ENCODE measurements at regions not wholly inside any gene's neighbourhood (a gene's known extent, or its start where the extent isn't known, plus 50 kb on each side); places are given as distances from the start of the nearest gene placed in this dataset.

DNA sequence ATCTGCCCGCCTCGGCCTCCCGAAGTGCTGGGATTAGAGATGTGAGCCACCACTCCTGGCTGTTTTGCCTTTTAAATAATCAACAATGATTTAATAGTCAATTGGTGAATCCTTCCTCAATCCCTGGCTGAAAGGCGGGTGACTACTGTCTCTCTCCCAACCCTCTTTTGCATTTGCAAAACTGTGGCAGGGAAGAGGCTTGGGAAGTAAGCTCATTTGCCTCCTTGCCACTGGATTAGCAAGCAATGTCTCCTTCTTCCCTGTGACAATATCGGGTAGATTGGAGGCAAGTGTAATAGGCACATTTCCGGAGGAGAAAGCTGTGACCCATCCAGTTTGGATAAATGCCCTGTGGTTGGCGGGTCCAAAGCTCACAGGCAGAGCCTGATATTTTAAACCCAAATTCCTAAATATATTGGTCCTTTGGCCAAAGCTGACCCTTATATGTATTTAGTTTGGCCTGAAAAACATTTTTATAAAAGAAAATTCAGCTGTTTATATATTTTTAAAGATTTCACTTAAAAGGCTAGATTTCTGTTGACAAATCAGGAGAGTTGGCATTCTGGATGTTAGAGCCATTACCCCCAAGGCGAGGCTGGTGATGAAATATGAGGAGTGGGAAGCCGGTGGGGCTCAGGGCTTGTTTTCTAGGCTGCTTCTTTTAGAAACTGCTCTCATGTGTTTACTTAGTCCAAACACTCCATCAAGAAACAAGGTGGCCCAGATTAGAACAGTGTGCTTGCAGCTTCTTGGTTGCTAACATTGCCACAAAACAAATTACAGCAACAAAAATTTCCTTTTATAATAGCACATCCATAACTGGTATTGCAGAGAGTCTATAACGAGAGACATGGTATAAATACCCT, 646.9 kb upstream of the TMEM132C start:
- TF ChIP-seq, protein P1, sequence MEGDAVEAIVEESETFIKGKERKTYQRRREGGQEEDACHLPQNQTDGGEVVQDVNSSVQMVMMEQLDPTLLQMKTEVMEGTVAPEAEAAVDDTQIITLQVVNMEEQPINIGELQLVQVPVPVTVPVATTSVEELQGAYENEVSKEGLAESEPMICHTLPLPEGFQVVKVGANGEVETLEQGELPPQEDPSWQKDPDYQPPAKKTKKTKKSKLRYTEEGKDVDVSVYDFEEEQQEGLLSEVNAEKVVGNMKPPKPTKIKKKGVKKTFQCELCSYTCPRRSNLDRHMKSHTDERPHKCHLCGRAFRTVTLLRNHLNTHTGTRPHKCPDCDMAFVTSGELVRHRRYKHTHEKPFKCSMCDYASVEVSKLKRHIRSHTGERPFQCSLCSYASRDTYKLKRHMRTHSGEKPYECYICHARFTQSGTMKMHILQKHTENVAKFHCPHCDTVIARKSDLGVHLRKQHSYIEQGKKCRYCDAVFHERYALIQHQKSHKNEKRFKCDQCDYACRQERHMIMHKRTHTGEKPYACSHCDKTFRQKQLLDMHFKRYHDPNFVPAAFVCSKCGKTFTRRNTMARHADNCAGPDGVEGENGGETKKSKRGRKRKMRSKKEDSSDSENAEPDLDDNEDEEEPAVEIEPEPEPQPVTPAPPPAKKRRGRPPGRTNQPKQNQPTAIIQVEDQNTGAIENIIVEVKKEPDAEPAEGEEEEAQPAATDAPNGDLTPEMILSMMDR (conservative IDR thresholded peaks at IDR 0.05; ENCODE audit: low read depth in 2 of 2), result no peak
- TF ChIP-seq EZH2 (IDR thresholded peaks at IDR 0.05; ENCODE audit: low read depth, unreplicated experiment) (no peak), POLR2AphosphoS5 (IDR thresholded peaks at IDR 0.05; ENCODE audit: low read depth) (no peak), CREB1 (CRISPR knock-in tag; IDR thresholded peaks at IDR 0.05; ENCODE audit: low read depth) (no peak), EZH2phosphoT487 (IDR thresholded peaks at IDR 0.05; ENCODE audit: unreplicated experiment) (no peak), JUNB (IDR thresholded peaks at IDR 0.05; ENCODE audit: unreplicated experiment) (no peak), ZNF331 (CRISPR knock-in tag; IDR thresholded peaks at IDR 0.05; ENCODE audit: low read depth) (no peak), ZNF114 (CRISPR knock-in tag; IDR thresholded peaks at IDR 0.05) (no peak)
- TF ChIP-seq, protein P2, sequence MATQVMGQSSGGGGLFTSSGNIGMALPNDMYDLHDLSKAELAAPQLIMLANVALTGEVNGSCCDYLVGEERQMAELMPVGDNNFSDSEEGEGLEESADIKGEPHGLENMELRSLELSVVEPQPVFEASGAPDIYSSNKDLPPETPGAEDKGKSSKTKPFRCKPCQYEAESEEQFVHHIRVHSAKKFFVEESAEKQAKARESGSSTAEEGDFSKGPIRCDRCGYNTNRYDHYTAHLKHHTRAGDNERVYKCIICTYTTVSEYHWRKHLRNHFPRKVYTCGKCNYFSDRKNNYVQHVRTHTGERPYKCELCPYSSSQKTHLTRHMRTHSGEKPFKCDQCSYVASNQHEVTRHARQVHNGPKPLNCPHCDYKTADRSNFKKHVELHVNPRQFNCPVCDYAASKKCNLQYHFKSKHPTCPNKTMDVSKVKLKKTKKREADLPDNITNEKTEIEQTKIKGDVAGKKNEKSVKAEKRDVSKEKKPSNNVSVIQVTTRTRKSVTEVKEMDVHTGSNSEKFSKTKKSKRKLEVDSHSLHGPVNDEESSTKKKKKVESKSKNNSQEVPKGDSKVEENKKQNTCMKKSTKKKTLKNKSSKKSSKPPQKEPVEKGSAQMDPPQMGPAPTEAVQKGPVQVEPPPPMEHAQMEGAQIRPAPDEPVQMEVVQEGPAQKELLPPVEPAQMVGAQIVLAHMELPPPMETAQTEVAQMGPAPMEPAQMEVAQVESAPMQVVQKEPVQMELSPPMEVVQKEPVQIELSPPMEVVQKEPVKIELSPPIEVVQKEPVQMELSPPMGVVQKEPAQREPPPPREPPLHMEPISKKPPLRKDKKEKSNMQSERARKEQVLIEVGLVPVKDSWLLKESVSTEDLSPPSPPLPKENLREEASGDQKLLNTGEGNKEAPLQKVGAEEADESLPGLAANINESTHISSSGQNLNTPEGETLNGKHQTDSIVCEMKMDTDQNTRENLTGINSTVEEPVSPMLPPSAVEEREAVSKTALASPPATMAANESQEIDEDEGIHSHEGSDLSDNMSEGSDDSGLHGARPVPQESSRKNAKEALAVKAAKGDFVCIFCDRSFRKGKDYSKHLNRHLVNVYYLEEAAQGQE (IDR thresholded peaks at IDR 0.05; ENCODE audit: unreplicated experiment), result no peak
- TF ChIP-seq, protein P3, sequence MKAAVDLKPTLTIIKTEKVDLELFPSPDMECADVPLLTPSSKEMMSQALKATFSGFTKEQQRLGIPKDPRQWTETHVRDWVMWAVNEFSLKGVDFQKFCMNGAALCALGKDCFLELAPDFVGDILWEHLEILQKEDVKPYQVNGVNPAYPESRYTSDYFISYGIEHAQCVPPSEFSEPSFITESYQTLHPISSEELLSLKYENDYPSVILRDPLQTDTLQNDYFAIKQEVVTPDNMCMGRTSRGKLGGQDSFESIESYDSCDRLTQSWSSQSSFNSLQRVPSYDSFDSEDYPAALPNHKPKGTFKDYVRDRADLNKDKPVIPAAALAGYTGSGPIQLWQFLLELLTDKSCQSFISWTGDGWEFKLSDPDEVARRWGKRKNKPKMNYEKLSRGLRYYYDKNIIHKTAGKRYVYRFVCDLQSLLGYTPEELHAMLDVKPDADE (IDR thresholded peaks at IDR 0.05), result no peak
- TF ChIP-seq, protein P4, sequence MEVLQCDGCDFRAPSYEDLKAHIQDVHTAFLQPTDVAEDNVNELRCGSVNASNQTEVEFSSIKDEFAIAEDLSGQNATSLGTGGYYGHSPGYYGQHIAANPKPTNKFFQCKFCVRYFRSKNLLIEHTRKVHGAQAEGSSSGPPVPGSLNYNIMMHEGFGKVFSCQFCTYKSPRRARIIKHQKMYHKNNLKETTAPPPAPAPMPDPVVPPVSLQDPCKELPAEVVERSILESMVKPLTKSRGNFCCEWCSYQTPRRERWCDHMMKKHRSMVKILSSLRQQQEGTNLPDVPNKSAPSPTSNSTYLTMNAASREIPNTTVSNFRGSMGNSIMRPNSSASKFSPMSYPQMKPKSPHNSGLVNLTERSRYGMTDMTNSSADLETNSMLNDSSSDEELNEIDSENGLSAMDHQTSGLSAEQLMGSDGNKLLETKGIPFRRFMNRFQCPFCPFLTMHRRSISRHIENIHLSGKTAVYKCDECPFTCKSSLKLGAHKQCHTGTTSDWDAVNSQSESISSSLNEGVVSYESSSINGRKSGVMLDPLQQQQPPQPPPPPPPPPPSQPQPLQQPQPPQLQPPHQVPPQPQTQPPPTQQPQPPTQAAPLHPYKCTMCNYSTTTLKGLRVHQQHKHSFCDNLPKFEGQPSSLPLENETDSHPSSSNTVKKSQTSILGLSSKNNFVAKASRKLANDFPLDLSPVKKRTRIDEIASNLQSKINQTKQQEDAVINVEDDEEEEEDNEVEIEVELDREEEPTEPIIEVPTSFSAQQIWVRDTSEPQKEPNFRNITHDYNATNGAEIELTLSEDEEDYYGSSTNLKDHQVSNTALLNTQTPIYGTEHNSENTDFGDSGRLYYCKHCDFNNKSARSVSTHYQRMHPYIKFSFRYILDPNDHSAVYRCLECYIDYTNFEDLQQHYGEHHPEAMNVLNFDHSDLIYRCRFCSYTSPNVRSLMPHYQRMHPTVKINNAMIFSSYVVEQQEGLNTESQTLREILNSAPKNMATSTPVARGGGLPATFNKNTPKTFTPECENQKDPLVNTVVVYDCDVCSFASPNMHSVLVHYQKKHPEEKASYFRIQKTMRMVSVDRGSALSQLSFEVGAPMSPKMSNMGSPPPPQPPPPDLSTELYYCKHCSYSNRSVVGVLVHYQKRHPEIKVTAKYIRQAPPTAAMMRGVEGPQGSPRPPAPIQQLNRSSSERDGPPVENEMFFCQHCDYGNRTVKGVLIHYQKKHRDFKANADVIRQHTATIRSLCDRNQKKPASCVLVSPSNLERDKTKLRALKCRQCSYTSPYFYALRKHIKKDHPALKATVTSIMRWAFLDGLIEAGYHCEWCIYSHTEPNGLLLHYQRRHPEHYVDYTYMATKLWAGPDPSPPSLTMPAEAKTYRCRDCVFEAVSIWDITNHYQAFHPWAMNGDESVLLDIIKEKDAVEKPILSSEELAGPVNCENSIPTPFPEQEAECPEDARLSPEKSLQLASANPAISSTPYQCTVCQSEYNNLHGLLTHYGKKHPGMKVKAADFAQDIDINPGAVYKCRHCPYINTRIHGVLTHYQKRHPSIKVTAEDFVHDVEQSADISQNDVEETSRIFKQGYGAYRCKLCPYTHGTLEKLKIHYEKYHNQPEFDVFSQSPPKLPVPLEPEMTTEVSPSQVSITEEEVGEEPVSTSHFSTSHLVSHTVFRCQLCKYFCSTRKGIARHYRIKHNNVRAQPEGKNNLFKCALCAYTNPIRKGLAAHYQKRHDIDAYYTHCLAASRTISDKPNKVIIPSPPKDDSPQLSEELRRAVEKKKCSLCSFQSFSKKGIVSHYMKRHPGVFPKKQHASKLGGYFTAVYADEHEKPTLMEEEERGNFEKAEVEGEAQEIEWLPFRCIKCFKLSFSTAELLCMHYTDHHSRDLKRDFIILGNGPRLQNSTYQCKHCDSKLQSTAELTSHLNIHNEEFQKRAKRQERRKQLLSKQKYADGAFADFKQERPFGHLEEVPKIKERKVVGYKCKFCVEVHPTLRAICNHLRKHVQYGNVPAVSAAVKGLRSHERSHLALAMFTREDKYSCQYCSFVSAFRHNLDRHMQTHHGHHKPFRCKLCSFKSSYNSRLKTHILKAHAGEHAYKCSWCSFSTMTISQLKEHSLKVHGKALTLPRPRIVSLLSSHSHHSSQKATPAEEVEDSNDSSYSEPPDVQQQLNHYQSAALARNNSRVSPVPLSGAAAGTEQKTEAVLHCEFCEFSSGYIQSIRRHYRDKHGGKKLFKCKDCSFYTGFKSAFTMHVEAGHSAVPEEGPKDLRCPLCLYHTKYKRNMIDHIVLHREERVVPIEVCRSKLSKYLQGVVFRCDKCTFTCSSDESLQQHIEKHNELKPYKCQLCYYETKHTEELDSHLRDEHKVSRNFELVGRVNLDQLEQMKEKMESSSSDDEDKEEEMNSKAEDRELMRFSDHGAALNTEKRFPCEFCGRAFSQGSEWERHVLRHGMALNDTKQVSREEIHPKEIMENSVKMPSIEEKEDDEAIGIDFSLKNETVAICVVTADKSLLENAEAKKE (CRISPR knock-in tag; IDR thresholded peaks at IDR 0.05), result no peak
